ENCODE measurements at regions not wholly inside any gene's neighbourhood (a gene's known extent, or its start where the extent isn't known, plus 50 kb on each side); places are given as distances from the start of the nearest gene placed in this dataset.

- TF ChIP-seq CTCF (conservative IDR thresholded peaks at IDR 0.05) (no peak), EZH2 (IDR thresholded peaks at IDR 0.05; ENCODE audit: low read depth) (no peak)
These were observed 215.5 kb upstream of the EPHA4 start for GRCh38 chr2:221787561-221787960.

All from PC-9 (cell line).